NOMO-1 treated with DMSO at 0.1 percent for 48 hours (cell line): ENCODE measurements at regions not wholly inside any gene's neighbourhood (a gene's known extent, or its start where the extent isn't known, plus 50 kb on each side); places are given as distances from the start of the nearest gene placed in this dataset.
A peak's percentile ranks its signal among the peaks of the same experiment; 100 is the strongest.

Experiments
- DNase-seq: peaks from one replicate; lab custom pipeline; 2025; ENCODE audit not compliant: unreplicated experiment; lab: John Stamatoyannopoulos, UW

GRCh38 chr13:95445131-95445530 lies 107.4 kb upstream of the CLDN10 start:
- DNase-seq, result no peak

DNA sequence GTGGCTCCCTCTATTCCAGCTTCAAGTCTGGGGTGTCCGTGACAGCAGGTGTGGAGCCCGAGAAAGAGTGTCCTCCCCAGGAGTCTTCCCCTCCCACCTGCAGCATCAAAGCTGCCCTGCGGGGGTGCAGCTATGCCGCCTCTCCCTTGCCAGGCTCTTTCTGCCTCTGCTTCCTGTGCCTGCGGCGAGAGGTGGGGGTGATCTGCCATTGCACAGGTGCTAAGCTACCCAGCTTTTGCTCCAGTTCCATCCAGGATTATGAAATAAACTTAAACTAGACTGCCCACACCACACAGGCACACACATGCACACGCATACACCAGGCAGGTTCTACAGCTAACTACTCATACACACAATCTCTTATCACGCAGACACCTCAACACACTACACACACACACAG lies 104.7 kb upstream of the CLDN10 start:
- no peak for DNase-seq

GRCh38 chr13:95451656-95452055 lies 100.9 kb upstream of the CLDN10 start:
- no peak for DNase-seq

DNA sequence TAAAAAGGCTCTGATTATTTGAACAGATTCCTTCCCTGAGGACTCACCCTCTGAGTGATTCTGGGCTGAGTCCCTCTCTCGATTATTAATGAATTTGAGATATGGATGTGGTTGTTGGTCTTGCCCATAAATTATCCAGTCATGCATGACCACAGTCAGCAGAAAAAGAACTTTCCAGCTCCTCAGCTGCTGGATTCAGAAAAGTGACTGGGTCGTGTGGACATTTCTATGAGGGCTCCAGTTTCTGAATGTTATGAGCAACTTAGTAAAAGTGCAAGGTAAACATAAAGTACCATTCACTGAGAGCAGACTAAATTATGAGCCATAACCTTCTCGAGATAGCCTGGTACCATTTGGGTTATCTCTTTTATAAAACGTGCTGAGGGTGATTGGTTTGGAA lies 100.1 kb upstream of the CLDN10 start:
- DNase-seq, result no peak

GRCh38 chr13:95455782-95456181 lies 96.7 kb upstream of the CLDN10 start:
- DNase-seq, result no peak

GRCh38 chr13:95456815-95457214 lies 95.7 kb upstream of the CLDN10 start:
- DNase-seq, result peak; percentile 15

DNA sequence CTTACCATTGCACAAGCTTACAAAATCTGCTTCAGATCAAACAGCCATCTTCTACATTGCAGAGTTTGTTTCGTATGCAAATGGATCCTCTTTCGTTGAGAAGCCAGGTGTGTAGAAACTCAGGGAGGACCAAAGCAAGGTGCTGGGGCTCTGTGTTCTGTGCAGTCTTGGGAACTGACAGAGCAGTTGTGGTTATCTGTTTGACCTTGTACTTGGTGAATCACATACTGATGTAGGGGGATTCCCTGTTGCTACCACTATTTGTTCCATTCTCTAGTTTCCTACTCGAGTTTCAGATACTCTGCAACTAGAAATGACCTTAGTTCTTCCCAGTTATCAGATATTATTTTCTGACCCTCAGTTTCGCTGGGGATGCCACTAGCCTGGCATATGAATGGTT lies 95.2 kb upstream of the CLDN10 start:
- DNase-seq, result no peak

- no peak for DNase-seq
Measured at GRCh38 chr13:95462801-95463200, 89.7 kb upstream of the CLDN10 start.

DNA sequence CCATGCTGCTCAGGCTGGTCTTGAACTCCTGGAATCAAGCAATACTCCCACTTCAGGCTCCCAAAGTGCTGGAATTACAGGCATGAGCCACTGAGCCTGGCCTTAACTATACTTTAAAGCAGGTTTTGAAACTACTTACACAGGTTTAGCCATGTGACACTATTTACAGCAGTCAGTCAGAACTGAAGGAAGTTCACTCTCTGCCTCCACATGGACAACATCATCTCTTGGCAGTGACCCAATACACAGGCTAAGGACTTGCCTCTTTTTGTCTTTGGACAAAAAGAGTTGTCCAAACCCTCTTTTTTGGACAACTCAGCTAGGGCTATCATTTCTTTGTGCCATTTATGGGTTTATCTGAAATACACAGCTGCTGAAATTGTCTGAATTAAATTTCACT lies 89.0 kb upstream of the CLDN10 start:
- no peak for DNase-seq

DNA sequence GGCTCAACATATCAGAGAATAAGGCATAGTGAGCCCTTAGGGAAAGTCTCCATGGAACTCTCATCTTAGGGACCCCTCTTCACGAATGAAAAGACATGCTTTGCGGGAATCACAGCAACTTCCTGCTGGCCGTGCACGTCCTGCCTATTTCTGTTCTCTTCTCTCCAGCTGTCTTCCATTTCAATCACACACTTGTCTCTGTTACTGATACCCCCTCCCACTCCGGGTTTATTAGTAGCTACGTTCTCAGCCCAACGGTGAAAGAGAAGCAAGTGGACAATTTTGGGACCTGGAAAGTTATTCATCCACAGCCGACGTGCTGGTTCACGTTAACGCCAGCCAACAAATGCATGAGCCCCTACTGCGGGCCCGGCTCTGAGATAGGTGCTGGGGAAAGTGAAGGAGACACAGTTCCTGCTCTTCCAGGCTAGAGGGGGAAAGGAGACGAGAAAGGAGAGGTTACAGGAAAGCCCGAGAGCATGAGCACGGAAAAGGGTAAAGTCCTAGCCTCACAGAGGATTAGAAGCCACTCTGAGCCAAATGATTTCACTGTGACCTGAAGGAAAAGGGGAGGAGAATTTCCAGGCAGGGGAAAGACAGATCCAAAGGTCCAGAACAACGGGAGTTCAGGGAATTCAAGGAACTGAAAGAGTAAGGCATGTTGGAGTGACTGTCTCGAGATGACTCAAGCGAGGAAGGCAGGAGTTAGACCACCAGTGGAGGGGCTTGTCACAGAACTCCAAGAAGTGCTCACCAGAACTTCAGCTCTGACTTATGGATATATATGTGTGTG lies 81.8 kb upstream of the CLDN10 start:
- no peak for DNase-seq

- DNase-seq, result no peak
Measured at GRCh38 chr13:95471960-95472359, 80.6 kb upstream of the CLDN10 start.

DNA sequence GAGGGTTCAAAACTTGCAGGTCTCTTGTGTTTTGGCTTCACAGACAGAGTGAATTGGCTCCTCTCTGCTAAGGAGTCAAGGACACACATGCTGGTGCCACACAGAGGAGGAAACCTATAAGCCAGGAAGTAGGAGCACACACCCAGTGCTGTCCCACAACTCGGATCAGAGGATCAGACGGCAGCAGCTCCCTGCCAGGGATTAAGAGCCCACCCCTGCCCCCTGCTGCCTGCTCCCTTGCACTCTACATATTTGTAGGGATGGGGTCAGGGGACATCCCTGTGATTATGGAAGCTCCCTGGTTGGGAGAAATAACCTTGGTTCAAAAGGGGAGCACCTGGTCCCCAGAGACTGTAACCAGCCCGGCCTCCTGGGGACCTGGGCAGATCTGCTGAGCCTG lies 77.5 kb upstream of the CLDN10 start:
- DNase-seq, result no peak

DNA sequence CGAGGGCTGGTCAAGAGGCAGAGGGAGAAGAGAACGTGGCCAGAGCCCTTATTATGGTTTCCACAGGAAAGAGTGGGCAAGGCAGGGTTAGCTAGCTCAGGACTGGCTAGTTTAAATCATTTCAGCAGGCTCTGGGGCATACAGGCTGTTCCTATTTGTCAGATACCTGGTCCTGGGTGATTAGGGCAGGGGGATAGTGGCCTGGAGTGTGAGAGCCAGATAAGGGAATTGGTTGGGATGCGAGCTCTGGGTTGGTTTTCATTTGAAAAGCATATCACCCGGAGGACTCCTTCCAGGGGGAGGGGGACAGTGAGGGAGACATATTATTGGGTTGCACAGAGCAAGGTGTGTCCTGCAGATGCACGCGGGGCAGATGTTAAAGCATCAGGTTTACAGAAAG lies 75.3 kb upstream of the CLDN10 start:
- DNase-seq, result no peak

DNA sequence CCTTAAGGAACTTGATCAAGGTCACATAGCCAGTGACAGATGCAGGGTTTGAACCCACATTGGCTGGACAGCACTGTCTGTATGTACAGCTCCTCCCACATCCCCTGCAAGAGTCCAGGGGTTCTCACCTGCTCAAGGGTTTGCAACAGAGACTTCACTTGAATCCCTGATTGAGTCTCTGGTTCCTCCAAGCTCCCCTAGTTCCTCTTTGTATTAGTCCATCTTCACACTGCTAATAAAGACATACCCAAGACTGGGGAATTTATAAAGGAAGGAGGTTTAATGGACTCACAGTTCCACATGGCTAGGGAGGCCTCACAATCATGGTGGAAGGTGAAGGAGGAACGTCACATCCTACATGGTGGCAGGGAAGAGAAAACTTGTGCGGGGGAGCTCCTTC lies 72.8 kb upstream of the CLDN10 start:
- peak; percentile 28 for DNase-seq

DNA sequence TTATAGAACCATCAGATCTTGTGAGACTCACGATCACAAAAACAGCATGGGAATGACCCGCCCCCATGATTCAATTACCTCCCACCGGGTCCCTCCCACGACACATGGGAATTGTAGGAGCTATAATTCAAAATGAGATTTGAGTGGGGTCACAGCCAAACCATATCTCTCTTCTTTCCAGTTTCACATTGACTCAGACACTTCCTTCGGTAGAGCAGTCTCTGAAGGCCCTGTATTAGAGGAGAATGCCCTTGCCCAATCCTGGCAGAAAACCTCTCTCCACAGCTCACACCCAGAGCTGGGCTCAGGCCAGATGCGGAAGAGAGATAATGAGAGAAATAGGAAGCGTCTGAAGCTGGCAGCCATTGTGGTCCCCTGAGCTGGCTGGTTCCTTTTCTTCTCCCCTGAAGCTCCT lies 72.4 kb upstream of the CLDN10 start:
- DNase-seq, result peak; percentile 97

GRCh38 chr13:95480791-95481780 lies 71.4 kb upstream of the CLDN10 start:
- no peak for DNase-seq

DNA sequence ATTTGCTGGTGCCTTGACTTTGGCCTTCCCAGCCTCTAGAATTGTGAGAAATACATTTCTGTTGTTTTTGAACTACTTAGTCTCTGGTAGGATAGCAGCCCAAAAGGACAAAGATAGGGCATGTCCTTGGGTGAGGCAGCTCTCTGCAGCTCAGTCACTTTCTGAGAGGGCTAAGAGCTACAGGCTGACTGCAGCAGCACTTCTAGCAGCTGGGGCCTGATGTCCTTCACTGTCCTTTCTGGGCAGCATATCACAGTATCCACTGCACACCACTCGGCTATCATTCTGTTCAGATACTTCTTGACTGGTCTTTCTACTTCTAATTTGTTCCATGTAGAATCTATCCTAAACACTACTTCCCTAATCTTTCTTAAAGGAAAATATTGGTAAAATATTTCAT lies 68.5 kb upstream of the CLDN10 start:
- no peak for DNase-seq

- no peak for DNase-seq
Measured at GRCh38 chr13:95485045-95485517, 67.4 kb upstream of the CLDN10 start.

GRCh38 chr13:95485518-95486144 lies 66.9 kb upstream of the CLDN10 start:
- DNase-seq, result no peak

- no peak for DNase-seq
Measured at GRCh38 chr13:95492044-95492801, 60.3 kb upstream of the CLDN10 start.
